HG02938 (cell line): ENCODE measurements at regions not wholly inside any gene's neighbourhood (a gene's known extent, or its start where the extent isn't known, plus 50 kb on each side); places are given as distances from the start of the nearest gene placed in this dataset.
A peak's percentile ranks its signal among the peaks of the same experiment; 100 is the strongest.

Experiments used
- ATAC-seq: cut with Tn5 transposase; IDR thresholded peaks from one replicate; pipeline ENCODE4 v1.9.1; 2021; ENCODE audit warnings: mild to moderate bottlenecking, moderate library complexity; ENCODE audit not compliant: unreplicated experiment

GRCh38 chr1:218024211-218024720 is 260.8 kb upstream of the RRP15 start:
- no peak for ATAC-seq

DNA sequence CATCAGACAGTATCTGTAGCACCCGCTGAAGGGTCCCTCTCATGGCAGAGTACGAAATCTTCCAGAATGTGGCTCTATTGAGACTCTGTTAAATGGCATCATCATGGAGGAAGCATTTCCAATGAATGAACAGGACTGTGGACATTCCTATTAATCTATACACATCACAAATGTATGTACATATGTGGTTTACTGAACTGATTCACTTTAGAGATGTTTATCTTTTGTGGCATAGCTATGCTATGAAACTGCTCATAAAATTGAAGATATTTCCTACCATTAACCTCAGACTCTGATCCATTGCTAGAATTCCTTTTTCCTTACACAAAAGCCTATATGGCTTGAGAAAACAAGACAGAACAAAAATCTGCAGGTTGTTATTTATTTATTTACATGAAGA is 259.6 kb upstream of the RRP15 start:
- ATAC-seq, result no peak

- ATAC-seq, result no peak
Measured at GRCh38 chr1:218027152-218027551, 257.9 kb upstream of the RRP15 start.

- ATAC-seq, result no peak
Measured at GRCh38 chr1:218030846-218031245, 254.2 kb upstream of the RRP15 start.

GRCh38 chr1:218031901-218032300 is 253.2 kb upstream of the RRP15 start:
- ATAC-seq, result no peak

DNA sequence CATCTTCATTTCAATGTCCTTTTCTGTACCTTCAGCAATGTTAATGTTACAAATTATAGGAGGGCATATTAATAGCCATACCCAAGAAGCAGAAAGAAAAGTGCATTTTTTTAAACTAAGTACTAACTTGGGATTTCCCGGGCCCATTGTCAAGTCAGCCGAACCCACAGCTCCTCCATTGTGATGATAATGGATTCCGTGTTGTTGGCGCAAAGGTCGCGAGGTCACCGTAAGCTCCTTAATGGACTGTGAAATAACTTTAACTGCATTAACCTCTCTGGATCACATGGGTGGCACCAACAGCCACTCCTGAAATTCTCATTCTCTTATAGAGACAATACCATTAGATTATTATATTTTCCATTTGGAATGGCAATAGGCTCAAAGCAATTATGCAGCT is 250.6 kb upstream of the RRP15 start:
- no peak for ATAC-seq

- no peak for ATAC-seq
Measured at GRCh38 chr1:218048828-218049420, 236.2 kb upstream of the RRP15 start.

DNA sequence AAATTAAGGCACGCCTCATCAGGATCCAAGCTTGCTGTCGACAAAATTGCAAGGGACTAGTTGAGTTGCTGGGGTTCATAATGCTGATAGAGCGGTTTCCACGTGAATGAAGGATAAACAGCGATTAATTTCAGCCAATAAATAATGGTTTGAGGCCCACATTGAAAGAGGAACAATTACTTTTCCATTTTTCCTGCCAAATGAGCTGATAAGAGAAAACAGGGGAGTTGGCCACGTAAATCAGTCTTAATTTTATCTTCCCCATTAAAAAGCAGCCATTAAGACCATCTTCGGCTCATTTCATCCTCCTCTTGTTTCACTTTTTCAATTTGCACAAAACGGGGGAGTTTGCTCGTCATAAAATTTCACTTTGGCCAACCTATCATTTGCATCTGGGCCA is 235.5 kb upstream of the RRP15 start:
- ATAC-seq, result no peak

DNA sequence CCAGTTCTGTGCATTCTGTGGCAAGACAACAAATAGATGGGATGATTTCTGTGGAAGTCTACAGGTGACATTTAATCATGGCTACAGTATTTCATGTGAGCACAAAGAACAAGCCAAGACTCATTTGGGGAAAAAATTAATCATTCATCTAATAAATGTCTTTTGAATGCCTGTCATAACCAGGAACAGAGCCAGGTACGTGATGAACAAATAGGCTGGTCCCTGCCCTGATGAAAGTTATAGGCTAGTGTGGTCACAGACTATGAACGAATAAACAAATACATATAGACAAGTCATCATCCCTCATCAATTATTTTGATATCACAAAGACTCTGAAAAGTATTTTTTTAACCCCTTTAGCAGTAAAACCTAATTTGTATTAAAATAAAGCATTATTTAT is 226.4 kb upstream of the RRP15 start:
- no peak for ATAC-seq

- no peak for ATAC-seq
Measured at GRCh38 chr1:218064426-218064825, 220.7 kb upstream of the RRP15 start.

- ATAC-seq, result no peak
Measured at GRCh38 chr1:218066332-218066731, 218.8 kb upstream of the RRP15 start.

GRCh38 chr1:218068241-218068640 is 216.9 kb upstream of the RRP15 start:
- no peak for ATAC-seq

- ATAC-seq, result no peak
Measured at GRCh38 chr1:218069180-218069579, 215.9 kb upstream of the RRP15 start.

GRCh38 chr1:218073062-218073461 is 212.0 kb upstream of the RRP15 start:
- ATAC-seq, result no peak

GRCh38 chr1:218078916-218079315 is 206.2 kb upstream of the RRP15 start:
- ATAC-seq, result no peak

- ATAC-seq, result no peak
Measured at GRCh38 chr1:218079347-218079746, 205.7 kb upstream of the RRP15 start.

GRCh38 chr1:218079820-218080219 is 205.3 kb upstream of the RRP15 start:
- no peak for ATAC-seq

- no peak for ATAC-seq
Measured at GRCh38 chr1:218080863-218081262, 204.2 kb upstream of the RRP15 start.

- no peak for ATAC-seq
Measured at GRCh38 chr1:218081358-218081757, 203.7 kb upstream of the RRP15 start.

DNA sequence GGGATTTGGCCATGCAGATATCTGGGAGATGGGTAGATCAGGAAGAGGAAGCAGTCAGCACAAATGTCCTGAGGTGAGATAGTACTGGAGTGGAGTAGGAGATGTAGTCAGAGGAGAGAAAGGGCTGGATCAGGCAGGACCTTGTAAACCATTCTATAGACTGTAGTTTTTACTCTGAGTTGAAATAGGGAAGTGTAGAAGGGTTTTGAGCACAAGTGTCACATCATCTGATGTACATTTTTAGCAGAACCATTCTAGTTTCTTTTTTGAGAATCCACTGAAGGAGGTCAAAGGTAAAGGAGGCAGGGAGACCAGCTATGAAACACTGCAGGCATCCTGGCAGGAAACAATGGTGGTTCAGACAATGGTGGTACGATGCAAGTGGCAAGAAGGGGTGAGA is 194.6 kb upstream of the RRP15 start:
- ATAC-seq, result peak; percentile 44

- ATAC-seq, result no peak
Measured at GRCh38 chr1:218101409-218101808, 183.7 kb upstream of the RRP15 start.

DNA sequence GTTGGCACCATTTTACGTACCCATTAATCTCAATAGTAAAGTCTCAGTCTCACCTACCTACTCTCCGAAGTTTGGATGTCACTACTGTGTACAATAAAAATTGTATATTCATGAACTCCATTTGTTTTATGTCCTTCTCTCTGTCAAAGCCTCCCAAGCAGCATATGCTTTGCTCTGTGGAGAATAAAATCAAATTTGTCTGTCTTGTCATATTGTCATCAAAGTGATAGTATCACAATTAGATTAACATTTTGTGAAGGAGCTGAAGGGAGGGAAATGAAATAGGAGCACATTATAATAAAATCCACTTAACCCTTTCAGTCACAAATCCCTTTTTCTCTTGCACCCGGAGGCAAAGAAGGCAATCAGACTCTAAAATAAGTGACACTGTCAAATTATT is 177.1 kb upstream of the RRP15 start:
- ATAC-seq, result no peak

DNA sequence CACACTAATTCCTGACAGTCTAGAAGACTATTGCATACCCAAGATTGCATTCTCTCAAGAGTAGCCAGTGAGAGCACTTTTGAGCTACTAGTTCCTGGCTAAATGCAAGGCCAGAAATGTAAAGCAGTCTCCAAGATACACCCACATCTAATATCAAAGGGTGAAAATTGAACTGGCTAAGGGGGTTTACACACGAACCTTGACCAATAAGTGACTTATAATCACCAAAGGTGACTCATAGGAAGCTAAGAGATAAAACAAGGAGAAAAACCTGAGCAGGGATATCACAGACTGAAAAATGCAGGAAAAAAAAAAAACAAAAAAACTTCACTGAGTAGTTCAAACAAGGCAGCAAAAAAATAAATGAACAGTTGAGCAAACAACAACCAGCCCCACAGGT is 172.2 kb upstream of the RRP15 start:
- no peak for ATAC-seq
